ENCODE measurements at regions not wholly inside any gene's neighbourhood (a gene's known extent, or its start where the extent isn't known, plus 50 kb on each side); places are given as distances from the start of the nearest gene placed in this dataset.

GRCh38 chr6:113361014-113361645, 496.0 kb upstream of the MARCKS start:
- H3K9me2 ChIP-seq (ENCODE audit: low read depth, low read length) = no peaks in the 10 kb centered on the region
- H3F3A ChIP-seq (ENCODE audit: insufficient read depth, low read length) = no peaks in the 10 kb centered on the region
- no peaks in the 10 kb centered on the region for H3K79me2 ChIP-seq (ENCODE audit: insufficient read depth, low read length)
- H3K9ac ChIP-seq (ENCODE audit: low read length) = no peak overlapping the region
- no peak overlapping the region for H3K4me3 ChIP-seq (ENCODE audit: low read depth, low read length, poor library complexity, severe bottlenecking)
- no peak overlapping the region for H3K4me2 ChIP-seq (ENCODE audit: low read length)
- no peak overlapping the region for H2AFZ ChIP-seq (ENCODE audit: low read length)
- no peak overlapping the region for H3K27ac ChIP-seq (ENCODE audit: low read depth, low read length, poor library complexity, severe bottlenecking)
- H3K27me3 ChIP-seq (ENCODE audit: insufficient read depth, low read length) = no peaks in the 10 kb centered on the region
- H4K20me1 ChIP-seq (ENCODE audit: insufficient read depth, low read length) = no peaks in the 10 kb centered on the region
- no peaks in the 10 kb centered on the region for H3K9me3 ChIP-seq (ENCODE audit: low read length)
- H3K4me1 ChIP-seq (ENCODE audit: insufficient read depth, low read length, severe bottlenecking) = no peaks in the 10 kb centered on the region
- TF ChIP-seq, protein P1, sequence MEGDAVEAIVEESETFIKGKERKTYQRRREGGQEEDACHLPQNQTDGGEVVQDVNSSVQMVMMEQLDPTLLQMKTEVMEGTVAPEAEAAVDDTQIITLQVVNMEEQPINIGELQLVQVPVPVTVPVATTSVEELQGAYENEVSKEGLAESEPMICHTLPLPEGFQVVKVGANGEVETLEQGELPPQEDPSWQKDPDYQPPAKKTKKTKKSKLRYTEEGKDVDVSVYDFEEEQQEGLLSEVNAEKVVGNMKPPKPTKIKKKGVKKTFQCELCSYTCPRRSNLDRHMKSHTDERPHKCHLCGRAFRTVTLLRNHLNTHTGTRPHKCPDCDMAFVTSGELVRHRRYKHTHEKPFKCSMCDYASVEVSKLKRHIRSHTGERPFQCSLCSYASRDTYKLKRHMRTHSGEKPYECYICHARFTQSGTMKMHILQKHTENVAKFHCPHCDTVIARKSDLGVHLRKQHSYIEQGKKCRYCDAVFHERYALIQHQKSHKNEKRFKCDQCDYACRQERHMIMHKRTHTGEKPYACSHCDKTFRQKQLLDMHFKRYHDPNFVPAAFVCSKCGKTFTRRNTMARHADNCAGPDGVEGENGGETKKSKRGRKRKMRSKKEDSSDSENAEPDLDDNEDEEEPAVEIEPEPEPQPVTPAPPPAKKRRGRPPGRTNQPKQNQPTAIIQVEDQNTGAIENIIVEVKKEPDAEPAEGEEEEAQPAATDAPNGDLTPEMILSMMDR (IDR thresholded peaks at IDR 0.05; ENCODE audit: low read length) = no peak
- no peak for TF ChIP-seq EZH2 (IDR thresholded peaks at IDR 0.05; ENCODE audit: borderline replicate concordance, low read length)
- no peaks in the 10 kb centered on the region for H3K36me3 ChIP-seq (ENCODE audit: insufficient read depth, low read length)

DNA sequence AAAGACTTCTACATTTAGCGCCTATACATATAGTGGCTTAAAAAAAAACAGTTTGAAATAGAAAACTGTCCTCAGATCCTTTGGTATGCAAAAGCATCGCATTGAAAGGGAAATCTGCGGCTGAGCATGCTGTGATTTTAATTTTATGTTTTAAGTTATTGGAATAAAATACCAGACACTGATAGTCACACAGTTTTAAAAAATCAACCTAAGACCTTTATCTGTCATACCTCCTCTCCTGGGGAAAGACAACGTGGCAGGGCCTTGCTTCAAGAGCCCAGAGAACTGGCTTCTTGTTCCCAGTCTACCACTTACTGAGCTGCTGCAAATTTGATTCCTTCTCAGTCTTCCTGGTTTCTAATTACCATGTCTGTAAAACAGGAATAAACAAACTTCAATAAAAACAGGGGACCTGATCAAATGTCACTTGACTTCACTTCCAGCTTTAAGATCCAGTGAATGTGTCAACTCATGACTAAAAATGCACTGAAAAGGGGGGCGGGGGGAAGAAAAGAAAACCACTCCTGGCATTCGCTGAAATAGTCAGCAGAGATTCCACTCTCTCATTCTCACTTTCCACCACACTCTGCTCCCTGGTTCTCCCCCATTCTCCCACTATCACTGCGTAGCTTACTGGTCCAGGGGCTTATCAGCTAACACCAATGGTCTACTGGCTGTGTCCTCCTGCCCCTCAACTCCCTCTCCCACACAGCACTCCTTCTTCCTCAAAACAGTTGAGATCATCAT, 494.7 kb upstream of the MARCKS start:
- no peaks in the 10 kb centered on the region for H3K36me3 ChIP-seq (ENCODE audit: insufficient read depth, low read length)
- no peak for TF ChIP-seq EZH2 (IDR thresholded peaks at IDR 0.05; ENCODE audit: borderline replicate concordance, low read length)
- TF ChIP-seq, protein P1 (IDR thresholded peaks at IDR 0.05; ENCODE audit: low read length) = no peak
- no peak overlapping the region for H3K4me3 ChIP-seq (ENCODE audit: low read depth, low read length, poor library complexity, severe bottlenecking)
- H3K27me3 ChIP-seq (ENCODE audit: insufficient read depth, low read length) = no peaks in the 10 kb centered on the region
- no peaks in the 10 kb centered on the region for H3K9me2 ChIP-seq (ENCODE audit: low read depth, low read length)
- H3K9me3 ChIP-seq (ENCODE audit: low read length) = no peaks in the 10 kb centered on the region
- no peak overlapping the region for H3K4me2 ChIP-seq (ENCODE audit: low read length)
- no peak overlapping the region for H2AFZ ChIP-seq (ENCODE audit: low read length)
- H4K20me1 ChIP-seq (ENCODE audit: insufficient read depth, low read length) = no peaks in the 10 kb centered on the region
- H3K9ac ChIP-seq (ENCODE audit: low read length) = no peak overlapping the region
- no peaks in the 10 kb centered on the region for H3F3A ChIP-seq (ENCODE audit: insufficient read depth, low read length)
- no peaks in the 10 kb centered on the region for H3K4me1 ChIP-seq (ENCODE audit: insufficient read depth, low read length, severe bottlenecking)
- H3K27ac ChIP-seq (ENCODE audit: low read depth, low read length, poor library complexity, severe bottlenecking) = no peak overlapping the region
- no peaks in the 10 kb centered on the region for H3K79me2 ChIP-seq (ENCODE audit: insufficient read depth, low read length)

DNA sequence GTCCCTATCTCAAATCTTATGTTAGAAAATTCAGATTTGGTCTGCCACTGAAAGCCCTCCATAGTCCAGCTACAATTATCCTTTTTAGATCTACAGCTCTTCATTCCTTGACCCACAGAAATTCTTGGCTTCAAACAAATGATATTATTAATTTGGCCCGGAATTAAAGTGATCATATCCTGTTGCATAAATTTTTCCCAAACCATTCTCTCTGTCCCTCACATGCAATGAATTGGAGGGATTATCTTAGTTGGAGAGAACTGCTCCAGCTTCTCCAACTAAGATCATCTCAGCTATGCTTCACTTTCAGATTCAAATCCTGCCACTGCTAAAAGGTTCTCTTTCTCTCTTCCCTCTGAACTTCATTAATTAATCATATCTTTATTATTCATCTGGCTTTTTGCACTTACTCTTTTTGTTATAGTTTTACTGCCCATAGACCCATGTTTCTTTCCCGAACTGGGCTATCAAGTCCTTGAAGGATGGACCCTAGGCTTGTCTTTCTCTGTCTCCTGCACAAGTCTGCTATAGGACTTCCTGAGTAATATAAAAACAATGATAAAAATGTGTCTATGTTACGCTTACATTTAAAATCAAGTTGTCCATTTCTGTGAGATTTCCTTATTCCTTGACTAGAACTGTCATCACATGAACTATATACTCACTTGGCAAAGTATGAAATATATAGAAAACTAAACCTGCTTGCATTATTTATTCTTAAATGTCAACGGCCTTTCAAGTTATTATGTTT, 493.9 kb upstream of the MARCKS start:
- Histone ChIP-seq H3F3A (ENCODE audit: insufficient read depth, low read length) (no peaks in the 10 kb centered on the region), H3K36me3 (ENCODE audit: insufficient read depth, low read length) (no peaks in the 10 kb centered on the region), H3K4me3 (ENCODE audit: low read depth, low read length, poor library complexity, severe bottlenecking) (no peak overlapping the region), H3K9me3 (ENCODE audit: low read length) (no peaks in the 10 kb centered on the region), H2AFZ (ENCODE audit: low read length) (no peak overlapping the region), H3K9ac (ENCODE audit: low read length) (no peak overlapping the region), H3K4me2 (ENCODE audit: low read length) (no peak overlapping the region), H3K27ac (ENCODE audit: low read depth, low read length, poor library complexity, severe bottlenecking) (no peak overlapping the region), H3K9me2 (ENCODE audit: low read depth, low read length) (no peaks in the 10 kb centered on the region), H3K79me2 (ENCODE audit: insufficient read depth, low read length) (no peaks in the 10 kb centered on the region), H3K4me1 (ENCODE audit: insufficient read depth, low read length, severe bottlenecking) (no peaks in the 10 kb centered on the region), H4K20me1 (ENCODE audit: insufficient read depth, low read length) (no peaks in the 10 kb centered on the region), H3K27me3 (ENCODE audit: insufficient read depth, low read length) (no peaks in the 10 kb centered on the region)
- TF ChIP-seq EZH2 (IDR thresholded peaks at IDR 0.05; ENCODE audit: borderline replicate concordance, low read length) = no peak
- TF ChIP-seq, protein P1 (IDR thresholded peaks at IDR 0.05; ENCODE audit: low read length) = no peak
